Stimulated activated CD8-positive, alpha-beta memory T cell treated with anti-CD3 and anti-CD28 coated beads, Interleukin-2, amount 100 ng/mL, for 1 hour (primary cell): ENCODE measurements at regions not wholly inside any gene's neighbourhood (a gene's known extent, or its start where the extent isn't known, plus 50 kb on each side); places are given as distances from the start of the nearest gene placed in this dataset.
"Not testable (repeated sequence)": the region's sequence is repeated elsewhere in the genome, so short reads cannot be mapped to it uniquely, and the experiment has no call there.

Source experiments
- DNase-seq, 2 donors: peaks; one replicate each; pipeline ENCODE4 v3.0.0-alpha.2; 2020; ENCODE audit warnings: low read depth in 2 of 2

DNA sequence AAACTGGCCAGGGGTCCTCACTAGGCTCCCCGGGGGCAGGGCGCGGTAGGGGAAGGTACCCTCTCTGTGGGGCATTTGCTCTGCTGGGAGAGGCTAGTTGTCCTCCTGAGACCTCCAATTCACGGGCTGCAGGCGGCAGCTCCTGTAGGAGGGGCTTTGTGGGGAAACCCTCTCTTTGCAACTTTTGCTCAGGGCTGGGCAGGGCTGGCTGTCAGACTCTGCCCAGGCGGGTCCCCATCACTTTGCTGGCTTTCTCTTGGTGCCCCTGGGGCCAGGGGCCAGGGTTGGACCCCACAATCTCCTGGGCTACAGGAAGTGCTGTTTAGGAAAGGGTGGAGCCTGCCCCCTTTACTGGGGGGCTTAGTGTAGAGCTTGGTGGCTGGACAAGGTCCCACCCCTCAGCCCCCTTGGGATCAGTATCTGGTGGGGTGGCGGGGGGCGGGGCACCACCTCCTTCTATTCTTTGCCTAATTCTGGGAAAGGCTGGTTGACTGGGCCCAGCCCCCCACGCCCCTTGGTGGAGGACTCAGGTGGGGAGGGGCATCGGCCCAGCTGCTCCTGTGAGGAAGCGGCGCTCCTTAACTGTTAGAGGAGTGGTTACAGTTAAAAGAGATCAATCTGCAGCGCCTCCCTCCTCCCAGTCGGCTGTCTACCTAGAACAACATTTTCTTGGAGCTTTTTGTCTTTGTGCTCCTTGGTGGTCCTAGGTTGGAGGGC, 918.7 kb downstream of the AACS start:
- no peak for DNase-seq

DNA sequence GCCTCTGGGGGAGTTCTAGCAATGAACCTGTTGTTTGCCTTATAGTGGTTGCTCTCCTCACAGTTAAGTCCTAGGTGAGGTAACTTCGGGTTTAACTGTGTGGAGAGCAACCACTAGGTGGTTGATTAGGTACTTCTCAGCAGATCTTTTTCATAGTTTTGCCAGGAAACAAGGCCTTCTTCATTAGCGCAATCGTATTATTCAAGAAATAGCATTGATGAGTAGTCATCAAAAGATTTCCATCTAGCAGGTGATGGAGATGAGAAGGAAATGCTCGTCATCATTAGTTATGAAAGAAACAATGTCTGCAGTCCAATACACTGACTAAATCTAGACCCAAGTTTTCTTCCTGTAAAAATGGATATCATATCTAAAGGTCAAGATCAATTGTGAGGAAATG, 923.3 kb downstream of the AACS start:
- DNase-seq: no peak

DNA sequence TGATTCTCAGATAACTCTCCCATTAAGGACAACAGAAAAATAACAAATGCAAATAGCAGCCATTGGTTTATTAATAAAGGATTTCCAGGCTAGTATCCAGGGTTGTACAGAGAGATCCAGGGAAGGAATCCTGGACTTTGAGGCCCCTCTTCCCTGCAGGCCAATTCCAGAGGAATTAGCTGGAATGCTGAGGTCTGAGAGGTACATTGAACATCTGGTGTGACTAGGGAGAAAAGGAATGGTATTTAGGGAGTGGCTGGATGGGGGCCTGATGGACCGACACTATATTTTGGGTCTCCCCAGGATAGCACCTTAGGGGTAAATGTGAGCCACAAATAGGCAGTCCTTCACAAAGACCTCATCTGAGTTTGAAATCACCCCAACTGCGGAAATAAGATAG, 924.5 kb downstream of the AACS start:
- no peak for DNase-seq

DNA sequence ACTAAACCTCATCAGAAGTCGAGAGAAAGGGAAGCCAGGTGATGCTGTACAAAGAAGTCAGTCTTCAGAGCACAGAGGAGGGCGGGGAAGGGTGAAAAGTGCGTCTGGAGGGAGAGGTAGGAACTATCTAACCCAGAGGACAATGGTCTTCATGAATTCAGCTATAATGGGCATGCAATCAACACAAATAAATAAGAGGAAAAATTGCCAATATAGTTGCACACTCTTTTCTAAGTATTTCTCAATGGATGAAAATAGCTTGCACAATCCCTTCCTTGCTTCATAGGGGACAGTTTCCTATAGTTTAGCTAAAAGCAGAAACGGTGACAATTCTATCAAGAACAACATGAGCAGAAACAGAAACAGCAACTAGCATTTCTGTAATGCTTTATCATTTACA, 931.2 kb downstream of the AACS start:
- no peak for DNase-seq

DNA sequence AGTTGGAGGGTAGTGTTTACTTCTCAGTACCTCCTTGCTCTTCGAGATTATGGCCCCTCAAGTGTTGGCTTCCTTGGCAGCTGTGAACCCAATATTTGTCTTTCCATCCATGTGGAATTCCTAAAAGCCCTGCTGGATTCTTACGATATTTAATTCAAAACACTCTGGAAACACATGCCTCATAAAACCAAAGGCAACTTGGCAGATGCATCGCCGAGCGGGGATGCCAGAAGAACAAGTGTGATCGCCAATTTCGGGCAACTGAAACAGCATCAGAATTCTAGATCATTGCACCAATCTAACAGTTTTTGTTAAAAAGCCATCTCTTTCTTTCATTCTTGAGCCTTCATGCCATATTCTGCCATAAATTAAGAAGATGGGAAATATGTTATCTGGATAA, 934.4 kb downstream of the AACS start:
- no peak for DNase-seq

DNA sequence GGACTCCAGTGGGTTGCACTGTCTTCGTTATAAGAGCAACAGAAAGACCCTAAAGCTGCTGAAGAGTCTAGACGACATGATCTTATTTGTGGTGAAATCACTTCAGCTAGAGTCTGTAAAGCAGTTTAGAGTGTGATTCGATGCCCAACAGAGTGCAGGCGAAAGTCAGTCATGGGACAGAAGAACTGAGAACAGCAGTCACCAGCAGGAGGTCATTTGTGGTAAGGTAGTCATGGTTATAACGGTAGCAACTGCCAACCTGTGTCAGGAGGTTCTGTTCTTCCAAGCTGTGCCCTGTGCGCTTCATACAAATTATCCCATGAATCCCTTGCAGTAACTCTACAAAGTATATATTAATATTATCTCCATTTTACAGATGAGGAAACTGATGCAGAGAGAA, 954.1 kb downstream of the AACS start:
- no peak for DNase-seq

DNA sequence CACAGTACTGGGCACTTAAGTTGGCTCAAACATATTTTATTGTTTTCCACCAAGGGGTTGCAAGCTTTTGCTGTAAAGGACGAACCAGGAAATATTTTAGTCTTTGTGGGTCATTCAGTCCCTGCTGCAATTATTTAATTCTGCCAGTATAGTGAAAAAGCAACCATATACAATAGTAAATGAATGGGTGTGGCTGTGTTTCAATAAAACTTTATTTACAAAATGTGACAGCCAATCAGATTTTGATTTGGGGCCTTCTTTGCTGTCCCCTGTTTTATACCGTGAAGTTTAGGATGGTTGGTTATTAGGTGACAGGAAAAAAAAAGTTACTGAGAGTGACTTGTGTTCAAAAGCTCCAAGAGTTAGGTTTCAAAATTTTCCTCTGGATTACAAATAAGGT, 956.4 kb downstream of the AACS start:
- DNase-seq: no peak

DNA sequence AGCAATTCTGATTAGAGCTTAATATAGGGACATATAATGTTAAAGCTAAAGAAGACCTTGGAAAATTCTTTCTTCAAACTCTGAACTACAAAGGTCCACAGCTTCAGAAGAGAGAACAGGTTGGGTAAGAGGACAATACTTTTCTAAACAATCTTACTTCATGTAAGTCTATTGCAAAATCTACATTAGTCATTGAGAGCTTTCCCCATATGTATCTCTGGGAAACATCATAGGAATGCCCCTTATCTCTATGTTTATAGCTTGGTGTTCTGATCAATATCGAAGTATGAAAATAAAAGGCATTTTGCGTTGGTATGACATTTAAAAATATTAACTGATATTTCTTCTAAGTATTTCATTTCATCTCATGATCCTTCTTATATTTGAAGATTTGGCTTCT, 962.6 kb downstream of the AACS start:
- DNase-seq: no peak

DNA sequence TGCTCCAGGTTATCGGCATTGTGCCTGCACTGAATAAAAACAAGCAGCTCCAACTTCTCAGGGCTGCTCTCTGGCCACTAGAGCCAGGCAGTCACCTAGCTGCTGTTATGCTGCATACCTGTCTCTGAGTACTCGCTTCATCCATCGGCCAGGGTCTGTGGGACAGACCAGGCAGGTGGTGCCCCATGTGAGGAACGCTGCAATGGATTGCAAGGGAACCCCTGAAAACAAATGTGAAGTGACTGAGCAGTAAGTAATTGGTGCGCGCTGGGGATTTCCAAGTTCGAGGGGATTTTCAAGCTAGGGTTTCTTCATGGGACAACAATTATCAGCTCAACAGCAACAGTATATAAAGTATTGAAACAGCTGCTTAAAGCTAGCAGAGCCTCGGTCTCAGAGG, 965.3 kb downstream of the AACS start:
- DNase-seq: no peak

DNA sequence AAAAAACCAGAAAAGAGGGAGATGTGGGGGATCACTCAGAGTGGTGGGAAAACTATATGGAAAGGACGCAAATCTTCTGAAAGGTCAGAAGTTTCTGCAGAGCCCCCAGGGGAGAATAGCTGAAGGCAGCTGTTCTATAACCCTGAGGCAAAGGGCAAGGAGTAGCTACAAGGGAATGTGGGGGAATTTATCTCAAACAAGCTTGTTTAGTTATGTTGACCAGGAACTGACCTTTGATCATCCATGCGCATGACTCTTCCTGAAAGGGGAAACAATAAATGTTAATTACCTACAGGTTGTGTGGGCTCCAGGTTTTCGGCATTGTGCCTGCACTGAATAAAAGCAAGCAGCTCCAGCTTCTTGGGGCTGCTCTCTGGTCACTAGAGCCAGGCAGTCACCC, 968.5 kb downstream of the AACS start:
- no peak for DNase-seq

DNA sequence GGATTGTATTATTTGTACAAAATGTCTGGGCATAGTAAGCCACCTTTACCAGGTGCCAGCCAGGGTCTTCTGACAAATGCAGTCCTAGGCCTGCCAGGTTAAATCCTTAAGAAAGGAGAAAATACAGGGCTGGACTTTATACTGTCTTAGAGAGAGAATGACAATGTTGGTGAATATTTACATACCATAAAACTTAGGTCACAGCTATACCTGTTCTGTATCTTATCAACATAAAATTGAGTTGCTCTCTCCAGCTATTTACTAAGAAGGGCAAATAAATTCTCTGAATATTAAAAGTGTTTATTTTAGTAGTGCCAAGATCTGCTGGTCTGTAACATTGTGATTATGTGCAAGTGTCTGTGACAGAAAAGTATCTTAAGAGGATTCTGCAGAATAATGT, 971.1 kb downstream of the AACS start:
- no peak for DNase-seq

DNA sequence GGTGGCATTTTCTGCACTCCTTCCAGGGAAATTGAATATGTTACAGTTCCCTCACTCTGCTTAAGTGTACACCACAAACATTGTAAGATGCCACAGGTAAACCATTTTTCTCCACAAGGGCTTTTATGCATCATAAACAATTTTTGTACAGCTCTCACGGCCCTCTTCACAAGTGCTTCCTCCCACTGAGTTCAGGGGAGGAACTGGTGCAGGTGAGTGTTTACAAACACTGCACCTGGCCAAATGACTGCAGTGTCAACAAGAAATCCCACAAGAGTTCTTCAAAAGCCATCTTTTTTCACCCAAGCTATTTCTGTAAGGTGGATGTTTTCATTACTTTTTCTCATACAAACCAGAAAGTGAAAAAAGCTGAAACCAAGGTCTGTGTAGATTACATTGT, 973.2 kb downstream of the AACS start:
- DNase-seq: no peak

DNA sequence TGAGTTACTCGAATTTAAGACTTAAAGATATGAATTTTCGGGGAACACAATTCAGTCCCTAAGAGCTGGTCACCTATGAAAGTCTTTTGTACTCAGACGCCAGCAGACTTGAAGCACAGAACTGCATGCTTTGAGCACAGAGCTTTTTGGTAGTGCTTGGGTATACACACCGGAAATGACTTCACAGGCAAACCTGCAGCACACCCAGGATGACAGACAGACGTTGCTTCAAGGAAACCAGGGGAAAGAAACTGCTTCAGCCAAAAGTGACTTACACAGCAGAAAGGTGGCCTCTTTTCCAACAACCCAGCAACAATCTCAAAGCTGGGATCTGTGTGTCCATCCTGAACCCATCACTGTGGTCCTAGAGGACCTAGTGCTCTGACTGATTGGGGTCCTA, 975.1 kb downstream of the AACS start:
- no peak for DNase-seq

DNA sequence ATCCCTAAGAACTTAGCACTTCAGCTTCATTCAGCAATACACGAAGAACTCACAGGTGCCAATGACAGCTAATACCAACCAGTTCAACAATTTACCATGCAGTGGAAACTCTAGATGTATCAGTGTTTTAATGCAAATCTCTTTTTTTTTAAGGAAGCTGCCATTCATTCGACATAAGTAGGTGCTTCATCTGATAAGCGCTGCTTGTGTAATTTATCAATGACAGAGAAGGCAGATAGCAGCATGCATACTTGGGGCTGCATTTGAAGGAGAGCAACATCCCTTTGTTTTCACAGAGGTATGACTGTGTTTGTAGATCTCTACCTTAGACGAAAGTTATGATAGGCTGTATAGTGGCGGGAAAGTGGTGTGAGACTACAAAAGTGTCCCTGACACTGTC, 977.1 kb downstream of the AACS start:
- DNase-seq: no peak

DNA sequence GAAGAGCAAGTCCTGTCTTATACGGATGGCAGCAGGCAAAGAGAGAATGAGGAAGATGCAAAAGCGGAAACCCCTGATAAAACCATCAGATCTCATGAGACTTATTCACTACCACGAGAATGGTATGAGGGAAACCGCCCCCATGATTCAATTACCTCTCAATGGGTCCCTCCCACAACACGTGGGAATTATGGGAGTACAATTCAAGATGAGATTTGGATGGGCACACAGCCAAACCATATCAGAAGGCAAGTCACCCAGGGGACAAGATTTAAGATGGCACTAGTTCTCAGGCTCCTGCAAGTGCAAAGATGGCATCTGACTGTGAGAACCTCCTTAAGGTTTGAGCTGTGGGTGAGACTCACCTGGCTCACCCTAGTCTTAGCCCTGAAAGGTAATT, 984.3 kb downstream of the AACS start:
- not testable (repeated sequence) for DNase-seq

DNA sequence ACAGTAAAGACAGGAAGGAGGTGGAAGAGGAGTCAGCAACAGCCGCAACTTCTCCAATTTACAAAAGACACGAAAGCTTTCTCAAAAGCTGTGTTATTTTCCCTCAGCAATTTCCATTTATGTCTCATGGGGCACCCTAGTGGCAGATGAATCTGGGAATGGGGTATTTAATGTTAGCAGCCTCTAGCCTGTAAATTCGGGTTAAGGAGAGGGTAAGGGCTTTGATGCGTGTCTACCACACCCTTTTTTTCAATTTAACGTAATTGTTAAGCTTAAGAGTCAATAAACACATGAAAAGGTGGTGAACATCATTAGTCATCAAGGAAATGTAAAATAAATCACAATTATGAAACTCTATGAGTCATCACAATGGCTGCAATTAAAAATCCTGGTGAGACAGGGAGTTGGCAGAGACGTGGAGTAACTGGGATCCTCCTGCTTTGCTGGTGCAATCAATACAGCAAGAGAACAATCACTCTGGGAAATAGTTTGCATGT, 986.4 kb downstream of the AACS start:
- no peak for DNase-seq

DNA sequence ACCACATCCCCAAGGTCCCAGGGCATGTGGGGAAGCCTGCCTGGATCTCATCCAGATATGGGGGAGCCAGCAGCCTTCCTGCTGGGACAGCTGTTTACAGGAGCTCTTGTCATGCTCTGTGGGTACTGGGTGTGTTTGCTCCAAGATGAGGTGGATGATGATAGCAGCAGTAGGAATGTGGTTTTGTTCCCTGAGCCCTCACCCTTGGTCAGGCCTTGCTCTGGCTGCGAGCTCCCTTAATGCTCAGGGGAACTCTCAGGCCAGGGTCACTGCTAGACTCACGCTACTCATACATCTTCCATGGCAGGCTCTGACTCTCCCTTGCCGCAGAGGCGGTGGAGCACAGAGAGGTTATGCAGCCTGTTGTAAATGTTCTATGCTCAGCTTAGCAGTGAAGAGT, 990.3 kb downstream of the AACS start:
- no peak for DNase-seq

DNA sequence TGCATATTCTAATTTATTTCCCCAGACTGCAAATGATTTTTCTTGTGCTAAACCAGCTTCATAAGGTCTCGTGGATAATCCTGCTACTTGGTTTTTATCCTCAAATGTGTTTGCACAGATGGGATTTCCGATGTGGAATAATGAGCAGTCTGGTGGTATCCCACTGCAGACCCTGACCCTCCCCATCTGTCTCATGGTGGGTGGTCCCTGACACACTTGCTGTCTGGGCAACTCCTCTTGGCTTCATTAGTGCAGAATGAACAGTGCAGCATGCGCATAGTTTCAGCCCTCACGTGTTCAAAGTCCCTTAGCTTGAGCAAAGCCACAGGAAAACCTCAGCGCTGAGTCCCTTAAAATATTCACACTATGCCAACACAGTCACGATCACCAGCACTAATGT, 996.5 kb downstream of the AACS start:
- DNase-seq: no peak

DNA sequence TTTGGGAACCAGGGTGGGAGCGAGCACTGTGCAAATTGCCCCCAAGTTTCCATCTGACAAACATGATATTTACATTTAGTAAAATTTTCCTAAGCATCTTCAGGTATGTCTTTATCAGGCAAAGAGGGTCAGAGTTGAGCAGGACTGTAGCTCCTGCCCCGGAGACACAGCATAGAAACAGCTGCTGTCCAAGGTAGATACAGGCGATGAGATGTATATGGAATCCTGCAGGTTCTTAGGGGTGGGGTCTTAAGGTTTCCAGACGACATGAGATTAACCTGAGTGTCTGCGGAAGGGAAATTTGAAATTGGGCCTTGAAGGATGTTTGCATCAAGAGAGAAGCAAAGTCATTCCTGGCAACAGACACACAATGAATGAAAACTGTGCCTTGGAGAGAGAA, 998.8 kb downstream of the AACS start:
- DNase-seq: no peak

DNA sequence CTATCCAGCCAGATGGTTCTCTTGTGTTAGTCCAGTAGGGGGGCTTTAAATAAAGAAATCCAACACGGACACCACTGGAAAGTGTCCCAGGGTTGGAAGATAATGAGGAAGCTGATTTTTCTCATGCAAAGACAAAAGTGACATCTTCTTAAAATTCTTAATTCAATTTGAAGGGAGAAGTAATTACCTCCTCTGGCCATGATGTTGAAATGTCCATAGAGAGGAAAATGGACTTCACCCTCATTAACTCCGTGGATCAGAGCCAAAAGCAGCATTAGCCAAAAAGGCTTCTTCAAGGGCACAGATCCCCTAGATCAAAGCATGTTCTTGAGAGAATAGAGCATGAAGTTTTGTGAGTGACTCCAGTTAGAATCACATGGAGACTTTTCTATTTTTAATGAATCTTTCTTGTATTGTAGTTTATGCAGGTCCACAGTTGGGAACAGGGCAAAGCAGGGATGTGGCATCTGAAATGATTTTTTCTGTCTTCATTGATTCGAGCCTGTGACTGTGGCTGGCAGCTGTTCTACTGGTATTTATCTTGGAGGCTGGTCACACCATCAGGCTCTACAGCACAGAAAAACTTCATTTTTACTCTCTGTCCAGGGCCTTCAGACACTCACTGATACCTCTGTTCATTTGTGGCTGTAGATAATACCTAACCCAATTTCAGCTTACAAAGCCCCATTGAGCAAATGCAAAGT, 1002.5 kb downstream of the AACS start:
- DNase-seq: no peak

DNA sequence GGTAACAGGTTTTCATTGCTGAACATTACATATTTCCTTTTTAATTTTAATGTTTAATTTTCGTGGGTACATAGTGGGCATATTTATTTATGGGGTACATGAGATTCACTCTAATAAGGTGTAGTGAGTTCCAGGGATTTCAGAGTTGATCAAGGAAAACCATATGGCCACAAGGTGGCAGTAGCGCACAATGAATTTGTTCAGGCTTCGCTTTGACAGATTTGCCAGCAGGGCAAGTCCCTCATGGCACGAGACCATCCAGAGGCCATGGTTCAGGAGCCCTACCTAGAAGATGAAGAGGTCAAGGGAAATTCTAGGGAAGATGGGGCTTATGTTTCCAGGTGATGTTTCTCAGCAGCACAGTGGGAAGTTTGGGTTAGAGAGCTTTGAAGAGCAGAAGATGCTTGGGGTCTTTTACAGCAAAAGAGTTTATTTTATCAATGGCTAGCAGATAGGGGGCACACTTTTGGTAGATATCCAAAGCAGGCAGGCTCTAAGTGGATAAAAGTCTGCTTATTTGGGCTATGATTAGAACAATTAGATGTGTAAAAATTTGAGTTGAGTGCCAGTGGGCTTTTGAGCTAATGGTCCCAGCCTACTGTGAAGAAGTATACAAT, 1004.4 kb downstream of the AACS start:
- DNase-seq: no peak

DNA sequence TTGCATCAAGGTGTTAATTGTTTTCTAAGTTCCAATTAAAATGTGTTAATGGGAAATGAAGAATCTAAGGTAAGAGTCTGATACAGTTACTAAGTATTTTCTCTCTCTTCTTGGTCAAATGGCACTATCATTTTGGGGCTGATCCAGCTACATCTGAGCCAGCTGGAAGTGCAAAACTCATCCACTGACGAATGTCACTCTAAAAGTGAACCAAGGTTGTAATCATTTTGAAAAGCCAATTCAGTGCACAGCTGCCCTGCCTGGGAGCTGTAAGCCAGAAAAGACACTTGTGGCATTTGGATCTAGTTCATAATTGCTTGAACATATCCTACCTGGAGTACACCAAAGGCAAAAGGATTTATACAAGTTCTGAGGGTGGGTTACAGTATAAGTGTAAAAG, 1011.3 kb downstream of the AACS start:
- DNase-seq: no peak

DNA sequence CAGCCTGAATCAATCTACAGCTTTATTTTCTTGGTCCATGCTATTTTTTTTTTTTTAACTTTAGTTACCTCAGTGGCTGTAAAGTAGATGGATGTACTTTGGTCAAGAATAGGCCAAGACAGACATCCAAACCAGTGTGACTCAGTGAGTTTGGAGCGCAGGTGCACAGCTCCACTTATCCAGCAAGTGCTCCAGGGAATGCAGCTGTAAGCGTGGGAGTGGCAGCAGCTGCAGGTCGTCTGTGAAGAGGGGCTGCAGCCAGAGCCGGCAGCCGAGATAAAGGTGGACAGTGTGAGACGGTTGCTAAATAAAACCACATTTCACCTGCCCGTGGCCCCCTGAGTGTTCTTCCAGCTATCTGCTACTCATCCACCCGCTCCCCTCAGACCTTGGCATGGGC, 1018.7 kb downstream of the AACS start:
- DNase-seq: no peak
